Gastrocnemius medialis (tissue), 4 donors: ENCODE measurements at regions not wholly inside any gene's neighbourhood (a gene's known extent, or its start where the extent isn't known, plus 50 kb on each side); places are given as distances from the start of the nearest gene placed in this dataset.

Source experiments
- ATAC-seq, 2 donors: fragments of 150-250 bp; one replicate each; pipeline ENCODE4 v1.9.1; 2016
- DNase-seq, 2 donors: peaks; one replicate each; pipeline ENCODE4 v3.0.0-alpha.2; 2019
- H3K27ac ChIP-seq, 4 donors: fragments of 200-600 bp; sonication (generic); 1 replicate in 1 of 4; 2 replicates in 3 of 4; pipeline ENCODE4 v1.5.1; 2016 to 2018; ENCODE audit warnings: mild to moderate bottlenecking in 2 of 4, moderate library complexity in 1 of 4
- H3K27me3 ChIP-seq, 3 donors: fragments of 200-600 bp; sonication (generic) in 2 of 3; 1 replicate in 1 of 3; 2 replicates in 2 of 3; pipeline versions ENCODE4 v1.5.1 to v1.6.0; 2016 to 2019; ENCODE audit warnings: mild to moderate bottlenecking in 1 of 3, moderate library complexity in 1 of 3
- H3K36me3 ChIP-seq, 2 donors: fragments of 200-600 bp; sonication (generic) in 1 of 2; one replicate each; pipeline ENCODE4 v1.5.1; 2017 to 2018
- H3K4me1 ChIP-seq, 2 donors: fragments of 200-600 bp; sonication (generic) in 1 of 2; one replicate each; pipeline ENCODE4 v1.5.1; 2016 to 2017; ENCODE audit warnings: mild to moderate bottlenecking in 2 of 2
- H3K4me3 ChIP-seq, 4 donors: fragments of 200-600 bp; sonication (generic) in 3 of 4; 1 replicate in 1 of 4; 2 replicates in 3 of 4; pipeline ENCODE4 v1.5.1; 2016 to 2019; ENCODE audit warnings: mild to moderate bottlenecking in 2 of 4
- H3K9me3 ChIP-seq, 3 donors: fragments of 200-600 bp; sonication (generic) in 2 of 3; 1 replicate in 1 of 3; 2 replicates in 2 of 3; pipeline ENCODE4 v1.5.1; 2016 to 2019
- POLR2A ChIP-seq, 2 donors: fragments of 450-650 bp; IDR thresholded peaks; one replicate each; pipeline ENCODE4 v1.6.1; 2017; ENCODE audit warnings: antibody characterized with exemption in 2 of 2, mild to moderate bottlenecking in 2 of 2, moderate library complexity in 2 of 2
- in situ Hi-C, 4 donors: fragments of 200-750 bp; cut with MboI; loops; one replicate each; pipeline versions ENCODE4 v1.15.0 to v1.8.0; 2017; ENCODE audit warnings: low sequenced_read_pairs in 4 of 4
- intact Hi-C: fragments of 100-400 bp; cut with DNase I; formaldehyde crosslinking; loops from one replicate; pipeline ENCODE4 v1.15.1; 2023; ENCODE audit warnings: low total_unique reads
- TF ChIP-seq, protein P1 (sequence below), 5 experiments: fragments of 450-650 bp in 3 of 5; fragments of 200-600 bp in 2 of 5; sonication (generic) in 2 of 5; IDR thresholded peaks in 4 of 5; conservative IDR thresholded peaks in 1 of 5; 1 replicate in 4 of 5; 2 replicates in 1 of 5; pipeline ENCODE4 v1.5.1; 2016 to 2019; ENCODE audit warnings: antibody characterized with exemption in 5 of 5, mild to moderate bottlenecking in 3 of 5, moderate library complexity in 3 of 5

DNA sequence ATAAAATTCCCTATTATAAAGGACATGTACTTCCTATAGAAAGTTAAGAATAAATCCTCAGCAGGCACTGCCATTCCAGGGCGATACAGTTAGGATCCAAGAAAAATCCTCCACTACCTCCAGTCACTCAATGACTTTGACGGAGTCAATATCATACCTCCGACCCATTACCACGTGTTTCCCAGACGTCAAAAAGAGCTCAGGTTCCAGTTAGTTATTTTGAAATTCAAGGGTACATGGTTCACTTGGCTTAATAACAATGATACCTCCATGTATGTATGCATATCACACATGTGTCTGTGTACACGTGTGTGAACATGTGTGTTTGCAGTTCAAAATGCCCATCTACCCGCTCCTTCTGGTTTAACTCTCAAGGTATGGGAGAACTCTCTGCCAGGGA, 189.2 kb downstream of the SHANK2 start:
- DNase-seq (no peak), ATAC-seq (no peak)
- H3K36me3 ChIP-seq, result no peaks in the 10 kb centered on the region
- peaks cover 0 to 8% (median 3%) of the 10 kb centered on the region in 3 donors for H3K27me3 ChIP-seq
- no peak overlapping the region for H3K27ac ChIP-seq
- intact Hi-C loops, result no loop called here
- in situ Hi-C loops, result no loop called here
- H3K4me1 ChIP-seq, result no peaks in the 10 kb centered on the region
- H3K9me3 ChIP-seq, result no peaks in the 10 kb centered on the region
- no peak for TF ChIP-seq POLR2A (IDR thresholded peaks at IDR 0.05)
- TF ChIP-seq, protein P1, sequence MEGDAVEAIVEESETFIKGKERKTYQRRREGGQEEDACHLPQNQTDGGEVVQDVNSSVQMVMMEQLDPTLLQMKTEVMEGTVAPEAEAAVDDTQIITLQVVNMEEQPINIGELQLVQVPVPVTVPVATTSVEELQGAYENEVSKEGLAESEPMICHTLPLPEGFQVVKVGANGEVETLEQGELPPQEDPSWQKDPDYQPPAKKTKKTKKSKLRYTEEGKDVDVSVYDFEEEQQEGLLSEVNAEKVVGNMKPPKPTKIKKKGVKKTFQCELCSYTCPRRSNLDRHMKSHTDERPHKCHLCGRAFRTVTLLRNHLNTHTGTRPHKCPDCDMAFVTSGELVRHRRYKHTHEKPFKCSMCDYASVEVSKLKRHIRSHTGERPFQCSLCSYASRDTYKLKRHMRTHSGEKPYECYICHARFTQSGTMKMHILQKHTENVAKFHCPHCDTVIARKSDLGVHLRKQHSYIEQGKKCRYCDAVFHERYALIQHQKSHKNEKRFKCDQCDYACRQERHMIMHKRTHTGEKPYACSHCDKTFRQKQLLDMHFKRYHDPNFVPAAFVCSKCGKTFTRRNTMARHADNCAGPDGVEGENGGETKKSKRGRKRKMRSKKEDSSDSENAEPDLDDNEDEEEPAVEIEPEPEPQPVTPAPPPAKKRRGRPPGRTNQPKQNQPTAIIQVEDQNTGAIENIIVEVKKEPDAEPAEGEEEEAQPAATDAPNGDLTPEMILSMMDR (IDR thresholded peaks at IDR 0.05 in 4 of 5, conservative IDR thresholded peaks at IDR 0.05 in 1 of 5), result no peak
- H3K4me3 ChIP-seq, result no peak overlapping the region

- Histone ChIP-seq H3K36me3 (no peaks in the 10 kb centered on the region), H3K27ac (no peak overlapping the region), H3K4me1 (no peaks in the 10 kb centered on the region), H3K9me3 (no peaks in the 10 kb centered on the region), H3K4me3 (no peak overlapping the region), H3K27me3 (peaks cover 0 to 8% (median 3%) of the 10 kb centered on the region in 3 donors)
- intact Hi-C loops, result no loop called here
- TF ChIP-seq POLR2A (IDR thresholded peaks at IDR 0.05), result no peak
- TF ChIP-seq, protein P1 (IDR thresholded peaks at IDR 0.05 in 4 of 5, conservative IDR thresholded peaks at IDR 0.05 in 1 of 5), result no peak
- no peak for DNase-seq
- in situ Hi-C loops, result no loop called here
- no peak for ATAC-seq
Observed at GRCh38 chr11:71062199-71062598, 190.2 kb downstream of the SHANK2 start.

- ATAC-seq (no peak), DNase-seq (no peak)
- in situ Hi-C loops (no loop called here), intact Hi-C loops (no loop called here)
- Histone ChIP-seq H3K36me3 (no peaks in the 10 kb centered on the region), H3K4me1 (no peaks in the 10 kb centered on the region), H3K27me3 (peaks cover 3 to 8% (median 5%) of the 10 kb centered on the region in 3 donors), H3K9me3 (no peaks in the 10 kb centered on the region), H3K27ac (no peak overlapping the region), H3K4me3 (no peak overlapping the region)
- no peak for TF ChIP-seq POLR2A (IDR thresholded peaks at IDR 0.05)
- TF ChIP-seq, protein P1 (IDR thresholded peaks at IDR 0.05 in 4 of 5, conservative IDR thresholded peaks at IDR 0.05 in 1 of 5), result no peak
Observed at GRCh38 chr11:71060391-71060791, 192.0 kb downstream of the SHANK2 start.

DNA sequence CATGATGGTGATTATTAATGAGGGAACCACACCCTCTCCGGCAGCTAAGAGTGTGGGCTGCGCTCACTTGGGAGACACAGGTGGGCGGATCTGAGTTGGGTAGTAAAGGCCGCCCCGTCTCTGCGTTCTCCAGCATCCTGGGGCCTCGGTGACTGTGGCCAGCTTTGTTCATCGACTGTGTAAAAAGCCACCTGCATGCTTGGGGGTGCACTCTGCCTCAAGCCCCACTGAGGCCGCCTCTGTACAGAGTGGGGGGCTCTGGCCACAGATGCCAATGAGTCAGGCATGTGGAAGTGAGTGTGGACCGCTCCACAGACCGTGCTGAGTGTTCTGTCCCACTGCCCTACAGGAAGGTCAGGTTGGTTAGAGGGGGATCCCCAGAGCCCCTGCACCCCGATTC, 192.7 kb downstream of the SHANK2 start:
- no peak for DNase-seq
- ATAC-seq, result no peak
- Histone ChIP-seq H3K27me3 (peaks cover 0 to 8% (median 5%) of the 10 kb centered on the region in 3 donors), H3K27ac (no peak overlapping the region), H3K9me3 (no peaks in the 10 kb centered on the region), H3K4me3 (no peak overlapping the region), H3K4me1 (no peaks in the 10 kb centered on the region), H3K36me3 (no peaks in the 10 kb centered on the region)
- in situ Hi-C loops (no loop called here), intact Hi-C loops (no loop called here)
- TF ChIP-seq, protein P1 (IDR thresholded peaks at IDR 0.05 in 4 of 5, conservative IDR thresholded peaks at IDR 0.05 in 1 of 5), result no peak
- no peak for TF ChIP-seq POLR2A (IDR thresholded peaks at IDR 0.05)

DNA sequence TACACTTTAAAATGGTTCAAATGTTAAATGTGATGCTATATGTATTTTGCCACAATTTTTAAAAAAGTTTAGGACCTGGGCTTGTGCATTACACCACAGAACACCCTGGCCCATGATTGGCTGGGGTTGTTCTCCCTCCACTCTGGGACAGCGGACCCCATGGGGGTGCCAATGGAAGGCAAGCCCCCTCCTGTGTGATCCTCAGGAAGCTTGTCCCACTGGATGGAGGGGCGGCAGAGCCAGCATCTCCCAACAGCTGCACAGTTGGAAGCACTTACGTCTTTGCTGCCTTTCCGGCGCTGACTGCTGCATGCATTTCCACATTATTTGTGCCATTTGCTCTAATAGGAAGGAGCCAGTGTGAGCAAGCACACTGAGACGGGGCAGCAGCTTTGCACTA, 196.5 kb downstream of the SHANK2 start:
- Histone ChIP-seq H3K27ac (no peak overlapping the region), H3K27me3 (peaks cover 0 to 5% (median 0%) of the 10 kb centered on the region in 3 donors), H3K9me3 (no peaks in the 10 kb centered on the region), H3K4me3 (no peak overlapping the region), H3K4me1 (no peaks in the 10 kb centered on the region), H3K36me3 (no peaks in the 10 kb centered on the region)
- TF ChIP-seq, protein P1 (IDR thresholded peaks at IDR 0.05 in 4 of 5, conservative IDR thresholded peaks at IDR 0.05 in 1 of 5), result no peak
- no peak for TF ChIP-seq POLR2A (IDR thresholded peaks at IDR 0.05)
- ATAC-seq (no peak), DNase-seq (no peak)
- intact Hi-C loops, result no loop called here
- in situ Hi-C loops, result no loop called here
